Stimulated activated CD8-positive, alpha-beta memory T cell treated with anti-CD3 and anti-CD28 coated beads, Interleukin-4, amount 100 ng/mL, for 24 hours (primary cell): ENCODE measurements at regions not wholly inside any gene's neighbourhood (a gene's known extent, or its start where the extent isn't known, plus 50 kb on each side); places are given as distances from the start of the nearest gene placed in this dataset.

Experiments
- DNase-seq: peaks from one replicate; pipeline ENCODE4 v3.0.0-alpha.2; 2020; ENCODE audit warnings: low read depth

GRCh38 chr13:59121507-59121906 is 1042.2 kb downstream of the DIAPH3 start:
- DNase-seq = no peak

- no peak for DNase-seq
Observed at GRCh38 chr13:59126474-59126873, 1037.3 kb downstream of the DIAPH3 start.

GRCh38 chr13:59133903-59134302 is 1029.8 kb downstream of the DIAPH3 start:
- DNase-seq = no peak

GRCh38 chr13:59144700-59145099 is 1019.0 kb downstream of the DIAPH3 start:
- no peak for DNase-seq

- DNase-seq = no peak
Observed at GRCh38 chr13:59145381-59145780, 1018.3 kb downstream of the DIAPH3 start.

- no peak for DNase-seq
Observed at GRCh38 chr13:59157181-59157580, 1006.5 kb downstream of the DIAPH3 start.

- DNase-seq = no peak
Observed at GRCh38 chr13:59166174-59166573, 997.6 kb downstream of the DIAPH3 start.

GRCh38 chr13:59172076-59172475 is 991.7 kb downstream of the DIAPH3 start:
- DNase-seq = no peak

- no peak for DNase-seq
Observed at GRCh38 chr13:59176775-59177174, 987.0 kb downstream of the DIAPH3 start.

GRCh38 chr13:59178344-59178743 is 985.4 kb downstream of the DIAPH3 start:
- DNase-seq = no peak

- DNase-seq = no peak
Observed at GRCh38 chr13:59182241-59182640, 981.5 kb downstream of the DIAPH3 start.

- DNase-seq = no peak
Observed at GRCh38 chr13:59197397-59197796, 966.3 kb downstream of the DIAPH3 start.

- no peak for DNase-seq
Observed at GRCh38 chr13:59201841-59202240, 961.9 kb downstream of the DIAPH3 start.

- DNase-seq = no peak
Observed at GRCh38 chr13:59203855-59204254, 959.9 kb downstream of the DIAPH3 start.

- DNase-seq = no peak
Observed at GRCh38 chr13:59205501-59205900, 958.2 kb downstream of the DIAPH3 start.

- DNase-seq = no peak
Observed at GRCh38 chr13:59208405-59209195, 955.1 kb downstream of the DIAPH3 start.

- DNase-seq = no peak
Observed at GRCh38 chr13:59210543-59210942, 953.2 kb downstream of the DIAPH3 start.

GRCh38 chr13:59211606-59212005 is 952.1 kb downstream of the DIAPH3 start:
- DNase-seq = no peak

- DNase-seq = no peak
Observed at GRCh38 chr13:59229401-59229800, 934.3 kb downstream of the DIAPH3 start.

- DNase-seq = no peak
Observed at GRCh38 chr13:59229861-59230260, 933.9 kb downstream of the DIAPH3 start.

GRCh38 chr13:59230484-59231264 is 933.1 kb downstream of the DIAPH3 start:
- no peak for DNase-seq

- DNase-seq = no peak
Observed at GRCh38 chr13:59236309-59236919, 927.3 kb downstream of the DIAPH3 start.

GRCh38 chr13:59236944-59237343 is 926.8 kb downstream of the DIAPH3 start:
- no peak for DNase-seq
